H1 (cell line): ENCODE measurements at regions not wholly inside any gene's neighbourhood (a gene's known extent, or its start where the extent isn't known, plus 50 kb on each side); places are given as distances from the start of the nearest gene placed in this dataset.

Source experiments
- CTCF ChIA-PET: fragments of 300-600 bp; sonication (Branson Sonifier 250); formaldehyde crosslinking; loops from one replicate; lab custom pipeline; 2021; ENCODE audit not compliant: partially characterized antibody; lab: Charles Lee
- POLR2A ChIA-PET: fragments of 300-600 bp; sonication (Branson Sonifier 250); formaldehyde crosslinking; loops from one replicate; lab custom pipeline; 2021; ENCODE audit warnings: inconsistent platforms; ENCODE audit not compliant: partially characterized antibody; lab: Charles Lee
- DNase-seq, 2 experiments: peaks; one replicate each; pipeline versions ENCODE4 v3.0.0 to v3.0.0-alpha.2; 2010 to 2022; ENCODE audit warnings: low spot score in 2 of 2, low read depth in 1 of 2, mixed read lengths in 1 of 2
- FAIRE-seq: peaks from 2 replicates; lab custom pipeline; 2011; peaks lifted over from hg19 to GRCh38; lab: Jason Lieb, UNC
- H2AFZ ChIP-seq: 2 replicates; pipeline ENCODE4 v1.8.1; 2012; ENCODE audit warnings: low read length, inconsistent platforms
- H2AK5ac ChIP-seq: 2 replicates; pipeline ENCODE4 v1.6.1; 2013; ENCODE audit warnings: low read depth, low read length
- H2BK120ac ChIP-seq: replicated peaks from 2 replicates; pipeline ENCODE3; 2013; ENCODE audit warnings: low read depth, low read length, inconsistent platforms
- H2BK12ac ChIP-seq: 2 replicates; pipeline ENCODE4 v1.6.1; 2013; ENCODE audit warnings: low read depth, low read length
- H2BK15ac ChIP-seq: 2 replicates; pipeline ENCODE4 v1.6.1; 2013; ENCODE audit warnings: low read length
- H2BK20ac ChIP-seq: 2 replicates; pipeline ENCODE4 v1.6.1; 2013; ENCODE audit warnings: low read length
- H2BK5ac ChIP-seq: 2 replicates; pipeline ENCODE4 v1.6.1; 2013; ENCODE audit warnings: low read depth, low read length
- H3K14ac ChIP-seq: 2 replicates; pipeline ENCODE4 v1.6.1; 2013; ENCODE audit warnings: inconsistent platforms; ENCODE audit not compliant: insufficient read length
- H3K18ac ChIP-seq: 2 replicates; pipeline ENCODE4 v1.6.1; 2013; ENCODE audit warnings: low read length; ENCODE audit errors: extremely low read depth
- H3K23ac ChIP-seq: 2 replicates; pipeline ENCODE4 v1.6.1; 2013; ENCODE audit warnings: inconsistent platforms; ENCODE audit not compliant: insufficient read length
- H3K23me2 ChIP-seq: 2 replicates; pipeline ENCODE4 v1.6.1; 2013; ENCODE audit warnings: low read depth, low read length
- H3K27ac ChIP-seq: 2 replicates; pipeline ENCODE4 v1.6.1; 2011; ENCODE audit warnings: low read depth, low read length, inconsistent platforms
- H3K27me3 ChIP-seq, 4 experiments: replicated peaks in 1 of 4; 1 replicate in 1 of 4; 2 replicates in 3 of 4; pipeline versions ENCODE4 v1.6.1 to v1.8.1; 2011 to 2013; ENCODE audit warnings: low read length in 3 of 4, mild to moderate bottlenecking in 3 of 4, inconsistent platforms in 2 of 4, mixed read lengths in 2 of 4, moderate library complexity in 1 of 4; ENCODE audit not compliant: control insufficient read depth in 3 of 4, insufficient read depth in 3 of 4; ENCODE audit errors: extremely low read depth in 1 of 4
- H3K36me3 ChIP-seq, 4 experiments: 2 replicates each; pipeline versions ENCODE4 v1.6.1 to v1.8.1; 2011 to 2013; ENCODE audit warnings: mild to moderate bottlenecking in 4 of 4, low read length in 3 of 4, moderate library complexity in 2 of 4, control low read depth in 1 of 4, inconsistent platforms in 1 of 4; ENCODE audit not compliant: insufficient read depth in 4 of 4, control insufficient read depth in 2 of 4
- H3K4ac ChIP-seq: replicated peaks from 2 replicates; pipeline ENCODE3; 2013; ENCODE audit warnings: low read length, low read depth, mixed read lengths, inconsistent platforms; ENCODE audit not compliant: insufficient read length
- H3K4me1 ChIP-seq, 4 experiments: replicated peaks in 1 of 4; 1 replicate in 1 of 4; 2 replicates in 3 of 4; pipeline versions ENCODE4 v1.6.1 to v1.8.1; 2011 to 2013; ENCODE audit warnings: low read length in 3 of 4, inconsistent platforms in 2 of 4, mixed read lengths in 1 of 4; ENCODE audit not compliant: insufficient read depth in 4 of 4, control insufficient read depth in 3 of 4
- H3K4me2 ChIP-seq, 2 experiments: 2 replicates each; pipeline versions ENCODE4 v1.6.1 to v1.8.1; 2011 to 2013; ENCODE audit warnings: low read depth in 2 of 2, low read length in 2 of 2, control low read depth in 1 of 2, inconsistent platforms in 1 of 2, mild to moderate bottlenecking in 1 of 2; ENCODE audit not compliant: insufficient read depth in 1 of 2
- H3K4me3 ChIP-seq, 4 experiments: fragments of 200-600, 300-600 bp in 1 of 4; sonication (generic), shearing (Covaris generic), sonication (Bioruptor Twin) in 1 of 4; 2 replicates each; pipeline versions ENCODE4 v1.5.1 to v1.8.1; 2011 to 2016; ENCODE audit warnings: low read length in 4 of 4, low read depth in 3 of 4, control low read depth in 2 of 4, inconsistent platforms in 2 of 4, mild to moderate bottlenecking in 2 of 4, mixed read lengths in 1 of 4, moderate library complexity in 1 of 4; ENCODE audit not compliant: insufficient read depth in 2 of 4; ENCODE audit errors: extremely low read depth in 1 of 4
- H3K56ac ChIP-seq: replicated peaks from 2 replicates; pipeline ENCODE3; 2013; ENCODE audit warnings: low read depth, mild to moderate bottlenecking, mixed read lengths, low read length, inconsistent platforms; ENCODE audit not compliant: insufficient read length
- H3K79me1 ChIP-seq: 2 replicates; pipeline ENCODE4 v1.6.1; 2013; ENCODE audit warnings: low read depth, low read length, control low read depth
- H3K79me2 ChIP-seq, 2 experiments: 2 replicates each; pipeline versions ENCODE4 v1.6.1 to v1.8.1; 2012 to 2013; ENCODE audit warnings: low read length in 2 of 2, mild to moderate bottlenecking in 2 of 2, inconsistent platforms in 1 of 2; ENCODE audit not compliant: insufficient read depth in 2 of 2, control insufficient read depth in 1 of 2
- H3K9ac ChIP-seq, 4 experiments: replicated peaks in 1 of 4; 1 replicate in 1 of 4; 2 replicates in 3 of 4; pipeline versions ENCODE4 v1.6.1 to v1.8.1; 2011 to 2013; ENCODE audit warnings: low read depth in 3 of 4, low read length in 3 of 4, control low read depth in 2 of 4, mild to moderate bottlenecking in 2 of 4, moderate library complexity in 2 of 4, inconsistent platforms in 1 of 4; ENCODE audit errors: extremely low read depth in 1 of 4
- H3K9me3 ChIP-seq, 2 experiments: 2 replicates each; pipeline versions ENCODE4 v1.6.1 to v1.8.1; 2012 to 2013; ENCODE audit warnings: mild to moderate bottlenecking in 2 of 2, moderate library complexity in 2 of 2, control low read depth in 1 of 2, inconsistent platforms in 1 of 2, low read depth in 1 of 2, low read length in 1 of 2, mixed read lengths in 1 of 2; ENCODE audit not compliant: insufficient read depth in 2 of 2
- H4K20me1 ChIP-seq, 2 experiments: replicated peaks in 1 of 2; 2 replicates each; pipeline versions ENCODE3 to v1.8.1; 2011 to 2013; ENCODE audit warnings: inconsistent platforms in 2 of 2, low read length in 2 of 2, mild to moderate bottlenecking in 1 of 2; ENCODE audit not compliant: insufficient read depth in 2 of 2, control insufficient read depth in 1 of 2
- H4K5ac ChIP-seq: 2 replicates; pipeline ENCODE4 v1.6.1; 2013; ENCODE audit warnings: low read length, low read depth, mixed read lengths, inconsistent platforms; ENCODE audit not compliant: insufficient read length
- H4K8ac ChIP-seq: 2 replicates; pipeline ENCODE4 v1.8.0; 2013; ENCODE audit warnings: mild to moderate bottlenecking, moderate library complexity, low read length, inconsistent platforms; ENCODE audit not compliant: insufficient read depth; ENCODE audit errors: extremely low read depth
- H4K91ac ChIP-seq: replicated peaks from 2 replicates; pipeline ENCODE3; 2013; ENCODE audit warnings: low read length, mixed read lengths, inconsistent platforms; ENCODE audit not compliant: insufficient read length
- CTCF ChIP-seq, 3 experiments: IDR thresholded peaks; 1 replicate in 2 of 3; 2 replicates in 1 of 3; pipeline versions ENCODE4 v1.5.1 to v1.6.1; 2011; ENCODE audit warnings: low read length in 3 of 3, mild to moderate bottlenecking in 3 of 3, inconsistent platforms in 2 of 3, low read depth in 1 of 3, moderate library complexity in 1 of 3; ENCODE audit not compliant: insufficient read depth in 1 of 3; ENCODE audit errors: control extremely low read depth in 1 of 3
- E2F6 ChIP-seq: IDR thresholded peaks from 2 replicates; pipeline ENCODE4 v1.6.1; 2012; ENCODE audit warnings: inconsistent platforms
- GABPA ChIP-seq: IDR thresholded peaks from 2 replicates; pipeline ENCODE4 v1.6.1; 2011; ENCODE audit warnings: mild to moderate bottlenecking, low read length, moderate library complexity, borderline replicate concordance; ENCODE audit not compliant: insufficient read depth
- MAFK ChIP-seq: IDR thresholded peaks from 2 replicates; pipeline ENCODE4 v1.6.1; 2012; ENCODE audit warnings: low read depth, mild to moderate bottlenecking, improper control_type of control experiment, low read length
- NRF1 ChIP-seq: IDR thresholded peaks from 2 replicates; pipeline ENCODE4 v1.6.1; 2011; ENCODE audit warnings: mild to moderate bottlenecking, low read depth, low read length, improper control_type of control experiment
- SIRT6 ChIP-seq: IDR thresholded peaks from one replicate; pipeline ENCODE4 v1.7.1; 2012; ENCODE audit warnings: low read length, inconsistent platforms
- TCF12 ChIP-seq: IDR thresholded peaks from 2 replicates; pipeline ENCODE4 v1.6.1; 2011; ENCODE audit warnings: low read depth, mild to moderate bottlenecking, low read length
- WGBS, 2 experiments: shearing (Covaris generic) in 1 of 2; methylation state at CpG; one replicate each; pipeline versions ENCODE4 v1.1.6 to v1.1.7; 2013 to 2015; ENCODE audit warnings: low lambda C conversion rate in 2 of 2, mixed read lengths in 2 of 2, inconsistent platforms in 1 of 2, low coverage in 1 of 2, missing lambda C conversion rate in 1 of 2; ENCODE audit not compliant: insufficient replicate concordance in 2 of 2, insufficient coverage in 1 of 2, insufficient read length in 1 of 2; ENCODE audit errors: extremely low coverage in 1 of 2, missing lambda C conversion rate in 1 of 2; 5-methylcytosine and 5-hydroxymethylcytosine counted together
- TF ChIP-seq, protein P1 (sequence below): IDR thresholded peaks from 2 replicates; pipeline ENCODE4 v1.6.1; 2011; ENCODE audit warnings: low read depth, mild to moderate bottlenecking, low read length; ENCODE audit not compliant: insufficient read depth

GRCh38 chr4:18626996-18627395 lies 605.4 kb upstream of the LCORL start:
- no peaks in the 10 kb centered on the region for H3K79me1 ChIP-seq
- H2BK15ac ChIP-seq = no peak overlapping the region
- no peak overlapping the region for H2BK120ac ChIP-seq
- CTCF ChIA-PET = no interaction called here
- peaks cover 13 to 15% of the 10 kb centered on the region in 2 experiments for H3K9me3 ChIP-seq
- TF ChIP-seq E2F6 (no peak), MAFK (no peak), SIRT6 (no peak), GABPA (no peak), CTCF (IDR thresholded peaks at IDR 0.05; ENCODE audit: control extremely low read depth in 1 of 3, insufficient read depth in 1 of 3, low read depth in 1 of 3, low read length in 3 of 3) (no peak), TCF12 (no peak), NRF1 (no peak)
- TF ChIP-seq, protein P1, sequence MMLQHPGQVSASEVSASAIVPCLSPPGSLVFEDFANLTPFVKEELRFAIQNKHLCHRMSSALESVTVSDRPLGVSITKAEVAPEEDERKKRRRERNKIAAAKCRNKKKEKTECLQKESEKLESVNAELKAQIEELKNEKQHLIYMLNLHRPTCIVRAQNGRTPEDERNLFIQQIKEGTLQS = no peak
- no peak overlapping the region for H3K9ac ChIP-seq
- DNase-seq (no peak), FAIRE-seq (no peak)
- H3K27ac ChIP-seq = no peak overlapping the region
- no peak overlapping the region for H2AK5ac ChIP-seq
- H2BK20ac ChIP-seq = no peak overlapping the region
- peaks cover 0 to 6% (median 0%) of the 10 kb centered on the region in 4 experiments; a peak in 1 of 8 replicates for H3K36me3 ChIP-seq
- H3K4me3 ChIP-seq = no peak overlapping the region
- WGBS, 2 experiments = 90% methylated on average over 2 of the region's 2 CpGs; no CpG with 5 or more reads in 1 of the 2 experiments
- H3K23ac ChIP-seq = no peak overlapping the region
- peaks cover 0 to 3% (median 0%) of the 10 kb centered on the region in 4 experiments; a peak in 1 of 7 replicates for H3K4me1 ChIP-seq
- H3K4ac ChIP-seq = no peak overlapping the region
- no peak overlapping the region for H4K8ac ChIP-seq
- no peak overlapping the region for H3K18ac ChIP-seq
- no peak overlapping the region for H3K14ac ChIP-seq
- no peak overlapping the region for H3K56ac ChIP-seq
- no peak overlapping the region for H4K91ac ChIP-seq
- no peak overlapping the region for H2BK12ac ChIP-seq
- no peaks in the 10 kb centered on the region for H4K20me1 ChIP-seq
- no peak overlapping the region for H4K5ac ChIP-seq
- H3K27me3 ChIP-seq = no peaks in the 10 kb centered on the region
- no peak overlapping the region for H2BK5ac ChIP-seq
- POLR2A ChIA-PET = no interaction called here
- no peaks in the 10 kb centered on the region for H3K79me2 ChIP-seq
- no peaks in the 10 kb centered on the region for H3K23me2 ChIP-seq
- H2AFZ ChIP-seq = no peak overlapping the region
- no peak overlapping the region for H3K4me2 ChIP-seq
